PFSK-1 (cell line): ENCODE measurements at regions not wholly inside any gene's neighbourhood (a gene's known extent, or its start where the extent isn't known, plus 50 kb on each side); places are given as distances from the start of the nearest gene placed in this dataset.

ENCODE experiments used
- POLR2AphosphoS5 ChIP-seq: IDR thresholded peaks from 2 replicates; pipeline ENCODE4 v1.6.1; 2012; ENCODE audit warnings: low read depth, mild to moderate bottlenecking, control low read depth, low read length, moderate library complexity
- SIN3A ChIP-seq: IDR thresholded peaks from 2 replicates; pipeline ENCODE4 v1.6.1; 2012; ENCODE audit warnings: mild to moderate bottlenecking, low read length, moderate library complexity, borderline replicate concordance; ENCODE audit not compliant: insufficient read depth

GRCh38 chr1:189805735-189806134 is 671.9 kb downstream of the BRINP3 start:
- TF ChIP-seq POLR2AphosphoS5 (no peak), SIN3A (no peak)
